ENCODE measurements at regions not wholly inside any gene's neighbourhood (a gene's known extent, or its start where the extent isn't known, plus 50 kb on each side); places are given as distances from the start of the nearest gene placed in this dataset.

GRCh38 chr12:74169607-74170006 is 368.0 kb upstream of the ATXN7L3B start:
- no peak for TF ChIP-seq EP300 (conservative IDR thresholded peaks at IDR 0.05; ENCODE audit: poor library complexity, severe bottlenecking)
- TF ChIP-seq POLR2AphosphoS5 (IDR thresholded peaks at IDR 0.05) = no peak
- TF ChIP-seq CTCF (IDR thresholded peaks at IDR 0.05; ENCODE audit: poor library complexity, severe bottlenecking) = no peak
- TF ChIP-seq EZH2 (IDR thresholded peaks at IDR 0.05; ENCODE audit: borderline replicate concordance, insufficient read depth, low read length, poor library complexity, severe bottlenecking) = no peak
- TF ChIP-seq TAF1 (IDR thresholded peaks at IDR 0.05; ENCODE audit: low read depth) = no peak
- no peak for TF ChIP-seq SMC3 (conservative IDR thresholded peaks at IDR 0.05; ENCODE audit: poor library complexity)
- TF ChIP-seq REST (IDR thresholded peaks at IDR 0.05; ENCODE audit: borderline replicate concordance) = no peak
- no peak for TF ChIP-seq MXI1 (conservative IDR thresholded peaks at IDR 0.05; ENCODE audit: poor library complexity, severe bottlenecking)
- no peak for TF ChIP-seq RAD21 (conservative IDR thresholded peaks at IDR 0.05)
- H2AFZ ChIP-seq (ENCODE audit: low read depth, low read length) = no peak overlapping the region
- no peak overlapping the region for H3K27ac ChIP-seq (ENCODE audit: low read length)
- no peaks in the 10 kb centered on the region for H3K36me3 ChIP-seq (ENCODE audit: insufficient read depth, low read length)
- H3K9ac ChIP-seq (ENCODE audit: low read length) = no peak overlapping the region
- no peak overlapping the region for H3K4me2 ChIP-seq (ENCODE audit: low read length)
- H3K9me3 ChIP-seq (ENCODE audit: low read length) = no peaks in the 10 kb centered on the region
- H3K79me2 ChIP-seq (replicated peaks; ENCODE audit: insufficient read depth, low read length) = no peaks in the 10 kb centered on the region
- no peaks in the 10 kb centered on the region for H4K20me1 ChIP-seq (ENCODE audit: insufficient read depth)
- no peaks in the 10 kb centered on the region for H3K9me2 ChIP-seq (ENCODE audit: insufficient read depth, low read length)
- H3K27me3 ChIP-seq (ENCODE audit: insufficient read depth, low read depth, low read length) = no peaks in the 10 kb centered on the region
- no peaks in the 10 kb centered on the region for H3F3A ChIP-seq (ENCODE audit: insufficient read depth, low read length, poor library complexity, severe bottlenecking)
- H3K4me3 ChIP-seq (ENCODE audit: low read length) = no peak overlapping the region

- Histone ChIP-seq H3K36me3 (ENCODE audit: insufficient read depth, low read length) (no peaks in the 10 kb centered on the region), H3K9me3 (ENCODE audit: low read length) (no peaks in the 10 kb centered on the region), H2AFZ (ENCODE audit: low read depth, low read length) (no peak overlapping the region), H3K9me2 (ENCODE audit: insufficient read depth, low read length) (no peaks in the 10 kb centered on the region), H3K9ac (ENCODE audit: low read length) (no peak overlapping the region), H3F3A (ENCODE audit: insufficient read depth, low read length, poor library complexity, severe bottlenecking) (no peaks in the 10 kb centered on the region), H3K27me3 (ENCODE audit: insufficient read depth, low read depth, low read length) (no peaks in the 10 kb centered on the region), H3K4me3 (ENCODE audit: low read length) (no peak overlapping the region), H4K20me1 (ENCODE audit: insufficient read depth) (no peaks in the 10 kb centered on the region), H3K79me2 (replicated peaks; ENCODE audit: insufficient read depth, low read length) (no peaks in the 10 kb centered on the region), H3K27ac (ENCODE audit: low read length) (no peak overlapping the region), H3K4me2 (ENCODE audit: low read length) (no peak overlapping the region)
- no peak for TF ChIP-seq REST (IDR thresholded peaks at IDR 0.05; ENCODE audit: borderline replicate concordance)
- TF ChIP-seq EP300 (conservative IDR thresholded peaks at IDR 0.05; ENCODE audit: poor library complexity, severe bottlenecking) = no peak
- TF ChIP-seq MXI1 (conservative IDR thresholded peaks at IDR 0.05; ENCODE audit: poor library complexity, severe bottlenecking) = no peak
- TF ChIP-seq POLR2AphosphoS5 (IDR thresholded peaks at IDR 0.05) = no peak
- no peak for TF ChIP-seq TAF1 (IDR thresholded peaks at IDR 0.05; ENCODE audit: low read depth)
- TF ChIP-seq SMC3 (conservative IDR thresholded peaks at IDR 0.05; ENCODE audit: poor library complexity) = no peak
- no peak for TF ChIP-seq CTCF (IDR thresholded peaks at IDR 0.05; ENCODE audit: poor library complexity, severe bottlenecking)
- no peak for TF ChIP-seq EZH2 (IDR thresholded peaks at IDR 0.05; ENCODE audit: borderline replicate concordance, insufficient read depth, low read length, poor library complexity, severe bottlenecking)
- TF ChIP-seq RAD21 (conservative IDR thresholded peaks at IDR 0.05) = no peak
These were observed 366.8 kb upstream of the ATXN7L3B start for GRCh38 chr12:74170645-74171477.

Data from neural cell (in vitro differentiated cells).